Smooth muscle cell (in vitro differentiated cells): ENCODE measurements at regions not wholly inside any gene's neighbourhood (a gene's known extent, or its start where the extent isn't known, plus 50 kb on each side); places are given as distances from the start of the nearest gene placed in this dataset.

Source experiments
- DNase-seq: peaks from one replicate; lab custom pipeline; 2025; ENCODE audit not compliant: unreplicated experiment; lab: John Stamatoyannopoulos, UW
- H2AFZ ChIP-seq: fragments of 200-600 bp; sonication (generic); 2 replicates; pipeline ENCODE4 v1.6.0; 2016; ENCODE audit warnings: antibody characterized with exemption, low read depth, mild to moderate bottlenecking
- H3F3A ChIP-seq: fragments of 200-600 bp; sonication (generic); 2 replicates; pipeline ENCODE4 v1.6.0; 2017; ENCODE audit warnings: antibody characterized with exemption, low read depth
- H3K27ac ChIP-seq: fragments of 200-600 bp; sonication (generic); 2 replicates; pipeline ENCODE4 v1.5.1; 2016; ENCODE audit warnings: low read depth, mild to moderate bottlenecking
- H3K27me3 ChIP-seq: fragments of 200-600 bp; sonication (generic); 2 replicates; pipeline ENCODE4 v1.6.1; 2016; ENCODE audit warnings: low read depth, mild to moderate bottlenecking
- H3K36me3 ChIP-seq: fragments of 200-600 bp; sonication (generic); 2 replicates; pipeline ENCODE4 v1.5.1; 2016; ENCODE audit warnings: low read depth
- H3K4me1 ChIP-seq: fragments of 200-600 bp; sonication (generic); 2 replicates; pipeline ENCODE4 v1.5.1; 2016; ENCODE audit warnings: low read depth
- H3K4me2 ChIP-seq: fragments of 200-600 bp; sonication (generic); 2 replicates; pipeline ENCODE4 v1.6.0; 2016; ENCODE audit warnings: mild to moderate bottlenecking
- H3K4me3 ChIP-seq: fragments of 200-600 bp; sonication (generic); 2 replicates; pipeline ENCODE4 v1.5.1; 2016; ENCODE audit warnings: mild to moderate bottlenecking
- H3K79me2 ChIP-seq: fragments of 200-600 bp; sonication (generic); 2 replicates; pipeline ENCODE4 v1.6.0; 2016; ENCODE audit warnings: low read depth, mild to moderate bottlenecking
- H3K9ac ChIP-seq: fragments of 200-600 bp; sonication (generic); 2 replicates; pipeline ENCODE4 v1.6.0; 2016; ENCODE audit warnings: low read depth
- H3K9me3 ChIP-seq: fragments of 200-600 bp; sonication (generic); replicated peaks from 2 replicates; pipeline ENCODE4 v1.5.1; 2016; ENCODE audit warnings: low read depth
- H4K20me1 ChIP-seq: fragments of 200-600 bp; sonication (generic); 2 replicates; pipeline ENCODE4 v1.6.0; 2016; ENCODE audit warnings: low read depth
- CTCF ChIP-seq: fragments of 200-600 bp; sonication (generic); IDR thresholded peaks from 2 replicates; pipeline ENCODE4 v1.5.1; 2017; ENCODE audit warnings: borderline replicate concordance, mild to moderate bottlenecking, antibody characterized with exemption; ENCODE audit not compliant: insufficient read depth, poor library complexity, severe bottlenecking
- WGBS: methylation state at CpG from one replicate; pipeline ENCODE4 v1.1.7; 2016; ENCODE audit warnings: low lambda C conversion rate; 5-methylcytosine and 5-hydroxymethylcytosine counted together

- Histone ChIP-seq H3K27me3 (no peaks in the 10 kb centered on the region), H3K4me1 (peaks cover 23% of the 10 kb centered on the region), H3K9me3 (no peaks in the 10 kb centered on the region), H3K27ac (no peak overlapping the region), H3F3A (no peaks in the 10 kb centered on the region), H3K9ac (no peak overlapping the region), H3K79me2 (no peaks in the 10 kb centered on the region), H3K4me3 (no peak overlapping the region), H3K4me2 (no peak overlapping the region), H3K36me3 (no peaks in the 10 kb centered on the region), H4K20me1 (no peaks in the 10 kb centered on the region), H2AFZ (no peak overlapping the region)
- DNase-seq = no peak
- whole genome bisulfite sequencing = 91% methylated on average over 9 of the region's 9 CpGs
- TF ChIP-seq CTCF = no peak
These were observed 230.5 kb downstream of the MYCN start for GRCh38 chr2:16170675-16171424.

- H3K79me2 ChIP-seq = no peaks in the 10 kb centered on the region
- no peak for DNase-seq
- H3K9ac ChIP-seq = no peak overlapping the region
- H2AFZ ChIP-seq = no peak overlapping the region
- H3F3A ChIP-seq = no peaks in the 10 kb centered on the region
- H4K20me1 ChIP-seq = no peaks in the 10 kb centered on the region
- H3K27me3 ChIP-seq = no peaks in the 10 kb centered on the region
- H3K4me1 ChIP-seq = peaks cover 26% of the 10 kb centered on the region
- no peak overlapping the region for H3K4me3 ChIP-seq
- H3K36me3 ChIP-seq = no peaks in the 10 kb centered on the region
- WGBS = 93% methylated on average over 8 of the region's 8 CpGs
- no peak overlapping the region for H3K27ac ChIP-seq
- TF ChIP-seq CTCF = no peak
- no peaks in the 10 kb centered on the region for H3K9me3 ChIP-seq
- no peak overlapping the region for H3K4me2 ChIP-seq
These were observed 229.1 kb downstream of the MYCN start for GRCh38 chr2:16169381-16169960.

- H3K36me3 ChIP-seq = no peaks in the 10 kb centered on the region
- no peak overlapping the region for H3K4me2 ChIP-seq
- H2AFZ ChIP-seq = no peak overlapping the region
- H3K9ac ChIP-seq = no peak overlapping the region
- H3K9me3 ChIP-seq = no peaks in the 10 kb centered on the region
- H3F3A ChIP-seq = no peaks in the 10 kb centered on the region
- no peaks in the 10 kb centered on the region for H3K79me2 ChIP-seq
- H4K20me1 ChIP-seq = no peaks in the 10 kb centered on the region
- no peaks in the 10 kb centered on the region for H3K27me3 ChIP-seq
- peaks cover 26% of the 10 kb centered on the region for H3K4me1 ChIP-seq
- H3K4me3 ChIP-seq = no peak overlapping the region
- no peak for DNase-seq
- H3K27ac ChIP-seq = no peak overlapping the region
- no peak for TF ChIP-seq CTCF
- WGBS = 82% methylated on average over 20 of the region's 24 CpGs
These were observed 228.3 kb downstream of the MYCN start for GRCh38 chr2:16168506-16169264.
